HG02973 (cell line): ENCODE measurements at regions not wholly inside any gene's neighbourhood (a gene's known extent, or its start where the extent isn't known, plus 50 kb on each side); places are given as distances from the start of the nearest gene placed in this dataset.

Experiments used
- ATAC-seq: cut with Tn5 transposase; IDR thresholded peaks from one replicate; pipeline ENCODE4 v1.9.1; 2021; ENCODE audit warnings: moderate library complexity; ENCODE audit not compliant: unreplicated experiment

GRCh38 chr2:42942214-42942989 is 150.0 kb upstream of the HAAO start:
- no peak for ATAC-seq

- no peak for ATAC-seq
Observed at GRCh38 chr2:42941633-42942176, 149.3 kb upstream of the HAAO start.

GRCh38 chr2:42939411-42940206 is 147.2 kb upstream of the HAAO start:
- ATAC-seq, result no peak

- no peak for ATAC-seq
Observed at GRCh38 chr2:42938671-42939370, 146.4 kb upstream of the HAAO start.

GRCh38 chr2:42937171-42937875 is 144.9 kb upstream of the HAAO start:
- ATAC-seq, result no peak

- ATAC-seq, result no peak
Observed at GRCh38 chr2:42935692-42936671, 143.6 kb upstream of the HAAO start.

- ATAC-seq, result no peak
Observed at GRCh38 chr2:42934580-42935186, 142.3 kb upstream of the HAAO start.

- no peak for ATAC-seq
Observed at GRCh38 chr2:42933824-42934254, 141.5 kb upstream of the HAAO start.

- no peak for ATAC-seq
Observed at GRCh38 chr2:42932271-42933151, 140.1 kb upstream of the HAAO start.

- ATAC-seq, result no peak
Observed at GRCh38 chr2:42931818-42932195, 139.4 kb upstream of the HAAO start.

GRCh38 chr2:42931146-42931817 is 138.9 kb upstream of the HAAO start:
- no peak for ATAC-seq

GRCh38 chr2:42930025-42930581 is 137.7 kb upstream of the HAAO start:
- no peak for ATAC-seq

GRCh38 chr2:42929546-42930024 is 137.2 kb upstream of the HAAO start:
- ATAC-seq, result no peak

- ATAC-seq, result no peak
Observed at GRCh38 chr2:42928692-42929545, 136.5 kb upstream of the HAAO start.

- no peak for ATAC-seq
Observed at GRCh38 chr2:42928161-42928691, 135.8 kb upstream of the HAAO start.
